Neural progenitor cell (in vitro differentiated cells): ENCODE measurements at regions not wholly inside any gene's neighbourhood (a gene's known extent, or its start where the extent isn't known, plus 50 kb on each side); places are given as distances from the start of the nearest gene placed in this dataset.

Experiments used
- DNase-seq: peaks from one replicate; pipeline ENCODE4 v3.0.0-alpha.2; 2016; ENCODE audit warnings: low spot score
- H2AFZ ChIP-seq: fragments of 200-600 bp; sonication (generic); replicated peaks from 2 replicates; pipeline ENCODE4 v1.6.1; 2016; ENCODE audit warnings: antibody characterized with exemption
- H3F3A ChIP-seq: fragments of 200-600 bp; sonication (generic); 2 replicates; pipeline ENCODE4 v1.6.1; 2016; ENCODE audit warnings: antibody characterized with exemption, low read depth
- H3K27ac ChIP-seq: fragments of 200-600 bp; sonication (generic); 2 replicates; pipeline ENCODE4 v1.5.1; 2016; ENCODE audit warnings: mild to moderate bottlenecking
- H3K27me3 ChIP-seq: fragments of 200-600 bp; sonication (generic); 2 replicates; pipeline ENCODE4 v1.6.1; 2016; ENCODE audit warnings: mild to moderate bottlenecking, moderate library complexity
- H3K36me3 ChIP-seq: fragments of 200-600 bp; sonication (generic); 2 replicates; pipeline ENCODE4 v1.5.1; 2016
- H3K4me1 ChIP-seq: fragments of 200-600 bp; sonication (generic); 2 replicates; pipeline ENCODE4 v1.6.1; 2016; ENCODE audit warnings: mixed run types
- H3K4me2 ChIP-seq: fragments of 200-600 bp; sonication (generic); 2 replicates; pipeline ENCODE4 v1.6.1; 2016
- H3K4me3 ChIP-seq: fragments of 200-600 bp; sonication (generic); 2 replicates; pipeline ENCODE4 v1.5.1; 2016
- H3K79me2 ChIP-seq: fragments of 200-600 bp; sonication (generic); 2 replicates; pipeline ENCODE4 v1.6.1; 2016; ENCODE audit warnings: low read depth
- H3K9ac ChIP-seq: fragments of 200-600 bp; sonication (generic); 2 replicates; pipeline ENCODE4 v1.6.1; 2016
- H3K9me3 ChIP-seq: fragments of 200-600 bp; sonication (generic); 2 replicates; pipeline ENCODE4 v1.5.1; 2016; ENCODE audit warnings: low read depth
- H4K20me1 ChIP-seq: fragments of 200-600 bp; sonication (generic); 2 replicates; pipeline ENCODE4 v1.6.1; 2016; ENCODE audit warnings: low read depth
- H3K27ac Mint-ChIP-seq: 3 replicates; pipeline ENCODE4 v1.8.0; 2021; ENCODE audit warnings: mixed read lengths
- H3K27me3 Mint-ChIP-seq: 2 replicates; pipeline ENCODE4 v1.8.0; 2022; ENCODE audit warnings: low read depth, mild to moderate bottlenecking, inconsistent platforms, moderate library complexity, mixed read lengths; ENCODE audit not compliant: insufficient read depth
- H3K36me3 Mint-ChIP-seq: 3 replicates; pipeline ENCODE4 v1.8.0; 2021; ENCODE audit warnings: mixed read lengths
- H3K4me1 Mint-ChIP-seq: 3 replicates; pipeline ENCODE4 v1.8.0; 2021; ENCODE audit warnings: mixed read lengths
- H3K4me3 Mint-ChIP-seq: 3 replicates; pipeline ENCODE4 v1.8.0; 2021; ENCODE audit warnings: mild to moderate bottlenecking, moderate library complexity, mixed read lengths
- H3K9me3 Mint-ChIP-seq: 3 replicates; pipeline ENCODE4 v1.8.0; 2020; ENCODE audit warnings: mixed read lengths
- EZH2 ChIP-seq: fragments of 200-600 bp; sonication (generic); IDR thresholded peaks from 2 replicates; pipeline ENCODE4 v1.6.1; 2017; ENCODE audit warnings: antibody characterized with exemption, mild to moderate bottlenecking, moderate library complexity
- EZH2phosphoT487 ChIP-seq: fragments of 200-600 bp; sonication (generic); IDR thresholded peaks from 2 replicates; pipeline ENCODE4 v1.6.1; 2017; ENCODE audit warnings: antibody characterized with exemption
- TF ChIP-seq, protein P1 (sequence below): fragments of 200-600 bp; sonication (generic); IDR thresholded peaks from 2 replicates; pipeline ENCODE4 v1.5.1; 2017; ENCODE audit warnings: antibody characterized with exemption, mild to moderate bottlenecking

- Histone ChIP-seq H3K27ac (no peak overlapping the region), H3K4me3 (no peak overlapping the region), H3K79me2 (no peaks in the 10 kb centered on the region), H3K36me3 (no peaks in the 10 kb centered on the region), H4K20me1 (no peaks in the 10 kb centered on the region), H3K27me3 (no peaks in the 10 kb centered on the region), H3K4me1 (peaks cover 16% of the 10 kb centered on the region), H2AFZ (peak overlapping the region; percentile 14), H3K4me2 (no peak overlapping the region), H3K9ac (no peak overlapping the region), H3K9me3 (no peaks in the 10 kb centered on the region), H3F3A (no peaks in the 10 kb centered on the region)
- no peaks in the 10 kb centered on the region for H3K36me3 Mint-ChIP-seq
- no peaks in the 10 kb centered on the region for H3K9me3 Mint-ChIP-seq
- peaks cover 3% of the 10 kb centered on the region for H3K27me3 Mint-ChIP-seq
- H3K27ac Mint-ChIP-seq, result peak overlapping the region; percentile 61
- DNase-seq, result no peak
- TF ChIP-seq EZH2phosphoT487, result no peak
- TF ChIP-seq, protein P1, sequence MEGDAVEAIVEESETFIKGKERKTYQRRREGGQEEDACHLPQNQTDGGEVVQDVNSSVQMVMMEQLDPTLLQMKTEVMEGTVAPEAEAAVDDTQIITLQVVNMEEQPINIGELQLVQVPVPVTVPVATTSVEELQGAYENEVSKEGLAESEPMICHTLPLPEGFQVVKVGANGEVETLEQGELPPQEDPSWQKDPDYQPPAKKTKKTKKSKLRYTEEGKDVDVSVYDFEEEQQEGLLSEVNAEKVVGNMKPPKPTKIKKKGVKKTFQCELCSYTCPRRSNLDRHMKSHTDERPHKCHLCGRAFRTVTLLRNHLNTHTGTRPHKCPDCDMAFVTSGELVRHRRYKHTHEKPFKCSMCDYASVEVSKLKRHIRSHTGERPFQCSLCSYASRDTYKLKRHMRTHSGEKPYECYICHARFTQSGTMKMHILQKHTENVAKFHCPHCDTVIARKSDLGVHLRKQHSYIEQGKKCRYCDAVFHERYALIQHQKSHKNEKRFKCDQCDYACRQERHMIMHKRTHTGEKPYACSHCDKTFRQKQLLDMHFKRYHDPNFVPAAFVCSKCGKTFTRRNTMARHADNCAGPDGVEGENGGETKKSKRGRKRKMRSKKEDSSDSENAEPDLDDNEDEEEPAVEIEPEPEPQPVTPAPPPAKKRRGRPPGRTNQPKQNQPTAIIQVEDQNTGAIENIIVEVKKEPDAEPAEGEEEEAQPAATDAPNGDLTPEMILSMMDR, result no peak
- no peak for TF ChIP-seq EZH2
- H3K4me3 Mint-ChIP-seq, result no peak overlapping the region
- peaks cover 52% of the 10 kb centered on the region for H3K4me1 Mint-ChIP-seq
Observed at GRCh38 chr2:39607538-39608262, 58.0 kb upstream of the TMEM178A start.

- peak overlapping the region; percentile 14 for H2AFZ ChIP-seq
- no peaks in the 10 kb centered on the region for H3K79me2 ChIP-seq
- Mint-ChIP-seq H3K4me1 (peaks cover 52% of the 10 kb centered on the region), H3K27ac (no peak overlapping the region), H3K9me3 (no peaks in the 10 kb centered on the region), H3K27me3 (peaks cover 3% of the 10 kb centered on the region), H3K4me3 (no peak overlapping the region), H3K36me3 (no peaks in the 10 kb centered on the region)
- no peak for DNase-seq
- H3K9ac ChIP-seq, result no peak overlapping the region
- no peaks in the 10 kb centered on the region for H3K36me3 ChIP-seq
- no peaks in the 10 kb centered on the region for H3F3A ChIP-seq
- H3K27me3 ChIP-seq, result no peaks in the 10 kb centered on the region
- H3K27ac ChIP-seq, result no peak overlapping the region
- no peak overlapping the region for H3K4me2 ChIP-seq
- no peak overlapping the region for H3K4me3 ChIP-seq
- peaks cover 16% of the 10 kb centered on the region for H3K4me1 ChIP-seq
- no peaks in the 10 kb centered on the region for H3K9me3 ChIP-seq
- no peaks in the 10 kb centered on the region for H4K20me1 ChIP-seq
- TF ChIP-seq, protein P1, result no peak
- TF ChIP-seq EZH2 (no peak), EZH2phosphoT487 (no peak)
Observed at GRCh38 chr2:39608263-39608575, 57.5 kb upstream of the TMEM178A start.

DNA sequence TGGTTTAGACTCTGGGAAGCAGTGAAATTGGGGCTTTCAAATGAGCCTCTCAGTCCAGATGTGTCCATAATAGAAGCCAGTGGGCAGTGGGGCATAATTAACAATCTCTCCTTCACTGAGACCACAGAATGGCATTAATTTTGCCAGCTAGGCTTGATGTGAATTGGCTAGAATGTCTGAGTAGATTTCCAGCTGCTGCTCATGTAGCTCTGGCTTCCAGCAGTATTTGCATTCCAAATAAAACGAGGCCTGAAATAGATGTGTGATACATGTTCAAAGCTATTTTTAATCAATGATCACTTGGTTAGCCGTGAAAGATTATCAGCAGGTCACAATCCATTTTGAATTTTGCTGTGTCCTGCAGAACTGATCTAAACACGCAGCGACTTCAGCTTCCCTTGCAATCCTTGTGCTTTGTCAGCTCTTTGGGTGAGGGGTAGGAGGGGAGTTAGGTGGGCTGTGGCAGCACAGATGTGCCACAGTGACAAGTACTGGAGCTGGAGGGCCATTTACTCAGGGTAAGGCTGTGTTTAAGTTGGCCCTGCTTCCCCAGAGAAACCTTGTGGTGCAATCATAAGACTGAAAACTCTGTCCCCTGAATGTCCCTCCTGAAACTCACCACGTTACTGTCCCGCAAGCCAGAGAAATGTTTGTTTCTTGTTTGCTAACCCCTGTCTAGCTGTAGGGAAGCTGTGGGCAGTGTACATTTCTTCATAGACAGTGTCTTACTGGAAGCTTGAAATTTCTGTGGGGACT, 56.9 kb upstream of the TMEM178A start:
- no peak overlapping the region for H3K27ac ChIP-seq
- Mint-ChIP-seq H3K4me3 (no peak overlapping the region), H3K27me3 (peaks cover 3% of the 10 kb centered on the region), H3K4me1 (peaks cover 52% of the 10 kb centered on the region), H3K36me3 (no peaks in the 10 kb centered on the region), H3K9me3 (no peaks in the 10 kb centered on the region), H3K27ac (peak overlapping the region; percentile 42)
- H4K20me1 ChIP-seq, result no peaks in the 10 kb centered on the region
- no peak overlapping the region for H3K4me2 ChIP-seq
- H3K27me3 ChIP-seq, result no peaks in the 10 kb centered on the region
- no peak overlapping the region for H3K4me3 ChIP-seq
- peak; percentile 3 for DNase-seq
- H3K9me3 ChIP-seq, result no peaks in the 10 kb centered on the region
- peak overlapping the region; percentile 44 for H2AFZ ChIP-seq
- H3F3A ChIP-seq, result no peaks in the 10 kb centered on the region
- TF ChIP-seq EZH2 (no peak), EZH2phosphoT487 (no peak)
- H3K4me1 ChIP-seq, result peaks cover 16% of the 10 kb centered on the region
- H3K79me2 ChIP-seq, result no peaks in the 10 kb centered on the region
- H3K9ac ChIP-seq, result no peak overlapping the region
- H3K36me3 ChIP-seq, result no peaks in the 10 kb centered on the region

GRCh38 chr2:39609917-39610316, 55.8 kb upstream of the TMEM178A start:
- no peaks in the 10 kb centered on the region for H3K27me3 ChIP-seq
- no peaks in the 10 kb centered on the region for H3K79me2 ChIP-seq
- no peaks in the 10 kb centered on the region for H3K36me3 Mint-ChIP-seq
- no peak overlapping the region for H3K27ac ChIP-seq
- H3K9me3 Mint-ChIP-seq, result no peaks in the 10 kb centered on the region
- peaks cover 16% of the 10 kb centered on the region for H3K4me1 ChIP-seq
- DNase-seq, result no peak
- H3F3A ChIP-seq, result no peaks in the 10 kb centered on the region
- no peaks in the 10 kb centered on the region for H4K20me1 ChIP-seq
- no peak for TF ChIP-seq EZH2phosphoT487
- TF ChIP-seq, protein P1, result no peak
- TF ChIP-seq EZH2, result no peak
- H3K4me3 Mint-ChIP-seq, result no peak overlapping the region
- H3K4me3 ChIP-seq, result no peak overlapping the region
- no peak overlapping the region for H2AFZ ChIP-seq
- no peaks in the 10 kb centered on the region for H3K9me3 ChIP-seq
- H3K9ac ChIP-seq, result no peak overlapping the region
- no peak overlapping the region for H3K4me2 ChIP-seq
- H3K4me1 Mint-ChIP-seq, result peaks cover 46% of the 10 kb centered on the region
- no peaks in the 10 kb centered on the region for H3K27me3 Mint-ChIP-seq
- H3K27ac Mint-ChIP-seq, result no peak overlapping the region
- no peaks in the 10 kb centered on the region for H3K36me3 ChIP-seq
